ENCODE measurements at regions not wholly inside any gene's neighbourhood (a gene's known extent, or its start where the extent isn't known, plus 50 kb on each side); places are given as distances from the start of the nearest gene placed in this dataset.

DNA sequence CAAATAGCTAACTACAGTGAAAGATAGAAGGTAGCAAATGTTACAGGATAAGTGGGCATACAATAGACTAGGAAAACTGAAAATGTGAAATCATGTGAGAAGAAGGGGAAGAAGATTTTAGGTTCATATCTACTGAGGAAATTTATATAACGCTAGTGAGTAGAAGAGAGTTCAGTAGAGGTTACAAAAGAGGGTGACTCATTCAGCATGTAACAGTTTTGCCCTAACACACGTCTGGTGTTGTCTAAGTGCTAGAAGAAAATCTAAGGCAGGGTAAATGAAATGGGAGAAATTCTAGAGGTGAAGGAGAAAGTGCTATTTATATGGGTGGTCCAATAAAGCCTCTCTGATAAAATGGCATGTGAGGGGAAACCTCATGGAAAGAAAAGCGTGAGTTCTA is 731.4 kb upstream of the POT1 start:
- no peak for TF ChIP-seq OSR1 (CRISPR knock-in tag; IDR thresholded peaks at IDR 0.05)
- TF ChIP-seq, protein P1, sequence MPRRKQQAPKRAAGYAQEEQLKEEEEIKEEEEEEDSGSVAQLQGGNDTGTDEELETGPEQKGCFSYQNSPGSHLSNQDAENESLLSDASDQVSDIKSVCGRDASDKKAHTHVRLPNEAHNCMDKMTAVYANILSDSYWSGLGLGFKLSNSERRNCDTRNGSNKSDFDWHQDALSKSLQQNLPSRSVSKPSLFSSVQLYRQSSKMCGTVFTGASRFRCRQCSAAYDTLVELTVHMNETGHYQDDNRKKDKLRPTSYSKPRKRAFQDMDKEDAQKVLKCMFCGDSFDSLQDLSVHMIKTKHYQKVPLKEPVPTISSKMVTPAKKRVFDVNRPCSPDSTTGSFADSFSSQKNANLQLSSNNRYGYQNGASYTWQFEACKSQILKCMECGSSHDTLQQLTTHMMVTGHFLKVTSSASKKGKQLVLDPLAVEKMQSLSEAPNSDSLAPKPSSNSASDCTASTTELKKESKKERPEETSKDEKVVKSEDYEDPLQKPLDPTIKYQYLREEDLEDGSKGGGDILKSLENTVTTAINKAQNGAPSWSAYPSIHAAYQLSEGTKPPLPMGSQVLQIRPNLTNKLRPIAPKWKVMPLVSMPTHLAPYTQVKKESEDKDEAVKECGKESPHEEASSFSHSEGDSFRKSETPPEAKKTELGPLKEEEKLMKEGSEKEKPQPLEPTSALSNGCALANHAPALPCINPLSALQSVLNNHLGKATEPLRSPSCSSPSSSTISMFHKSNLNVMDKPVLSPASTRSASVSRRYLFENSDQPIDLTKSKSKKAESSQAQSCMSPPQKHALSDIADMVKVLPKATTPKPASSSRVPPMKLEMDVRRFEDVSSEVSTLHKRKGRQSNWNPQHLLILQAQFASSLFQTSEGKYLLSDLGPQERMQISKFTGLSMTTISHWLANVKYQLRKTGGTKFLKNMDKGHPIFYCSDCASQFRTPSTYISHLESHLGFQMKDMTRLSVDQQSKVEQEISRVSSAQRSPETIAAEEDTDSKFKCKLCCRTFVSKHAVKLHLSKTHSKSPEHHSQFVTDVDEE (CRISPR knock-in tag; IDR thresholded peaks at IDR 0.05) = no peak
- TF ChIP-seq ZFP3 (CRISPR knock-in tag; IDR thresholded peaks at IDR 0.05) = no peak
- no peak for TF ChIP-seq ZNF70 (CRISPR knock-in tag; IDR thresholded peaks at IDR 0.05)
- TF ChIP-seq, protein P2, sequence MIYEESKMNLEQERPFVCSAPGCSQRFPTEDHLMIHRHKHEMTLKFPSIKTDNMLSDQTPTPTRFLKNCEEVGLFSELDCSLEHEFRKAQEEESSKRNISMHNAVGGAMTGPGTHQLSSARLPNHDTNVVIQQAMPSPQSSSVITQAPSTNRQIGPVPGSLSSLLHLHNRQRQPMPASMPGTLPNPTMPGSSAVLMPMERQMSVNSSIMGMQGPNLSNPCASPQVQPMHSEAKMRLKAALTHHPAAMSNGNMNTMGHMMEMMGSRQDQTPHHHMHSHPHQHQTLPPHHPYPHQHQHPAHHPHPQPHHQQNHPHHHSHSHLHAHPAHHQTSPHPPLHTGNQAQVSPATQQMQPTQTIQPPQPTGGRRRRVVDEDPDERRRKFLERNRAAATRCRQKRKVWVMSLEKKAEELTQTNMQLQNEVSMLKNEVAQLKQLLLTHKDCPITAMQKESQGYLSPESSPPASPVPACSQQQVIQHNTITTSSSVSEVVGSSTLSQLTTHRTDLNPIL (CRISPR knock-in tag; IDR thresholded peaks at IDR 0.05; ENCODE audit: low read depth) = no peak
- no peak for ATAC-seq

DNA sequence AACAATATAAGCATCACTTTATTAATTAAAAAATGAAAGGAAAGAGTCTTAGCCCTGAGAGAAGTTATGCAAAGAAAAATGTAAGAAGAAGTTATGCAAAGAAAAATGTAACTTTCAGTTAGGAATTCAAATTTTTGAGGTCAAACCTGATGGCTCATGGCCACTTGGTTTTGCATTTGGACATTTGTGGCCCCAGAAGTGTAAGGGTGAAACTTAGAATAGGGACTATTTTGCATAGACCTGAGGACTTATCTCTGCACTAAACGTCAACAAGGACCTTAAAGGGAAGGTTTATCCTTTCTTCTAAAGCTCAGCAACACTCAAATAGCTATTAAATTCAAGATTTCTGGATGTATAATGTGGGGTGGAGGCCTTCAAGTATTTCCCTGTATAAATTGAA is 724.5 kb upstream of the POT1 start:
- no peak for ATAC-seq
- TF ChIP-seq, protein P3, sequence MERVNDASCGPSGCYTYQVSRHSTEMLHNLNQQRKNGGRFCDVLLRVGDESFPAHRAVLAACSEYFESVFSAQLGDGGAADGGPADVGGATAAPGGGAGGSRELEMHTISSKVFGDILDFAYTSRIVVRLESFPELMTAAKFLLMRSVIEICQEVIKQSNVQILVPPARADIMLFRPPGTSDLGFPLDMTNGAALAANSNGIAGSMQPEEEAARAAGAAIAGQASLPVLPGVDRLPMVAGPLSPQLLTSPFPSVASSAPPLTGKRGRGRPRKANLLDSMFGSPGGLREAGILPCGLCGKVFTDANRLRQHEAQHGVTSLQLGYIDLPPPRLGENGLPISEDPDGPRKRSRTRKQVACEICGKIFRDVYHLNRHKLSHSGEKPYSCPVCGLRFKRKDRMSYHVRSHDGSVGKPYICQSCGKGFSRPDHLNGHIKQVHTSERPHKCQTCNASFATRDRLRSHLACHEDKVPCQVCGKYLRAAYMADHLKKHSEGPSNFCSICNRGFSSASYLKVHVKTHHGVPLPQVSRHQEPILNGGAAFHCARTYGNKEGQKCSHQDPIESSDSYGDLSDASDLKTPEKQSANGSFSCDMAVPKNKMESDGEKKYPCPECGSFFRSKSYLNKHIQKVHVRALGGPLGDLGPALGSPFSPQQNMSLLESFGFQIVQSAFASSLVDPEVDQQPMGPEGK (CRISPR knock-in tag; IDR thresholded peaks at IDR 0.05; ENCODE audit: borderline replicate concordance) = no peak
- TF ChIP-seq ARNTL (CRISPR knock-in tag; IDR thresholded peaks at IDR 0.05; ENCODE audit: borderline replicate concordance, low read depth) = no peak

DNA sequence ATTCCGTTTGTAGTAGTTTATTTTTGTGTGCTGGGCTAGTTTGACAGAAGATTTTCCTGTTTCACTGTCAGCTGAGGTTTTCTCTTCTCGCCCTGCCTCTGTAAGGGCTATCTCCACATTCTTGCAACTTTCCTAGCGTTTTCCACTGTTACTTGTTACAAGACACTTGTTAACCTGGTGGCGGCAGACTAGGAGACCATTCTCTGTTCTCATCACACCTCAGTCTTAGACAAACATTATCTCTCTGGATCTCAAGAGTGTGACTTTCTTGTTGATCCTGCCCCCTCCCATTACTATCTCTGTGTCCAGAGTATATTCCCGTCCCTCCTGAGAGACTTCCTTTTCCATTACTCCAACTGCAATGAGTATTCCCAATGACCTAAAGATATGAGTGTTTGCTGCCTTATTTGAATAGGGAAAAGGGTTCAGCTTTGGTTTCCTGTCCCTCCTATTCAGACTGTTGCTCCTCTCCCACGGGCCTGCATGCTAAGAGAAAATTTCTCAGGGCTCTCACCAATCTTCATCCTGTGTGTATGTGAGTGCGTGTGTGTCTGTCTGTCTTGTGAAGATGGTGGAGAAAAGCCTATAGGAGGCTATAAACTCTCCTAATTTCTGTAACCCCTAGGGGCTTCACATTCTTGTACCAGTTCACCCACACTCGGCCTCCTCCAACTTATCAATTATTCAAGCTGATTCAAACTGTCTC is 722.4 kb upstream of the POT1 start:
- TF ChIP-seq OSR1 (CRISPR knock-in tag; IDR thresholded peaks at IDR 0.05) = no peak
- TF ChIP-seq ZFP3 (CRISPR knock-in tag; IDR thresholded peaks at IDR 0.05) = no peak
- no peak for TF ChIP-seq ESRRG (CRISPR knock-in tag; IDR thresholded peaks at IDR 0.05)
- TF ChIP-seq, protein P4, sequence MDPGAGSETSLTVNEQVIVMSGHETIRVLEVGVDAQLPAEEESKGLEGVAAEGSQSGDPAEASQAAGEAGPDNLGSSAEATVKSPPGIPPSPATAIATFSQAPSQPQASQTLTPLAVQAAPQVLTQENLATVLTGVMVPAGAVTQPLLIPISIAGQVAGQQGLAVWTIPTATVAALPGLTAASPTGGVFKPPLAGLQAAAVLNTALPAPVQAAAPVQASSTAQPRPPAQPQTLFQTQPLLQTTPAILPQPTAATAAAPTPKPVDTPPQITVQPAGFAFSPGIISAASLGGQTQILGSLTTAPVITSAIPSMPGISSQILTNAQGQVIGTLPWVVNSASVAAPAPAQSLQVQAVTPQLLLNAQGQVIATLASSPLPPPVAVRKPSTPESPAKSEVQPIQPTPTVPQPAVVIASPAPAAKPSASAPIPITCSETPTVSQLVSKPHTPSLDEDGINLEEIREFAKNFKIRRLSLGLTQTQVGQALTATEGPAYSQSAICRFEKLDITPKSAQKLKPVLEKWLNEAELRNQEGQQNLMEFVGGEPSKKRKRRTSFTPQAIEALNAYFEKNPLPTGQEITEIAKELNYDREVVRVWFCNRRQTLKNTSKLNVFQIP (CRISPR knock-in tag; IDR thresholded peaks at IDR 0.05; ENCODE audit: borderline replicate concordance, low read depth) = no peak
- no peak for TF ChIP-seq ZNF70 (CRISPR knock-in tag; IDR thresholded peaks at IDR 0.05)
- TF ChIP-seq, protein P3 (CRISPR knock-in tag; IDR thresholded peaks at IDR 0.05; ENCODE audit: borderline replicate concordance) = no peak
- no peak for ATAC-seq

DNA sequence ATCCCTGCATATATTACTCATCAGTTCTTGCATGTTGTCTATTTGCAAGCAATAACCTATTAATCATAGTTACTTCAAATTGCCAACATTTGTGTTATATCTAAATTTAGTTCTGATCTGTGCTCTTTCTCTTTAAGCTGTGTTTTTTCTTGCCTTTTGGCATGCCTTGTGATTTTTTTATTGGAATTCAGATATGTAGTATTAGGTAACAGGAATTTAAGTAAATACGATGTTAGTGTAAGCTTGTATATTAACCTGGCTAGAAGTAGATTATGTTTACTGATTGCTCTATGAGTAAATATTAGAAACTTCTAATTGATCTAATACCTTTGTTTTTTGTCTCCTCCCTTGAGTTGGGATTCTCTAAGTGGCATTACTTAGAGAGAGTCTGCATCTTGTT is 718.9 kb upstream of the POT1 start:
- no peak for TF ChIP-seq ZC3H10 (CRISPR knock-in tag; IDR thresholded peaks at IDR 0.05)
- TF ChIP-seq OSR1 (CRISPR knock-in tag; IDR thresholded peaks at IDR 0.05) = no peak
- no peak for TF ChIP-seq ZFP3 (CRISPR knock-in tag; IDR thresholded peaks at IDR 0.05)
- TF ChIP-seq BACH2 (CRISPR knock-in tag; IDR thresholded peaks at IDR 0.05; ENCODE audit: borderline replicate concordance) = no peak
- TF ChIP-seq, protein P1 (CRISPR knock-in tag; IDR thresholded peaks at IDR 0.05) = no peak
- TF ChIP-seq CSDC2 (CRISPR knock-in tag; IDR thresholded peaks at IDR 0.05) = no peak
- TF ChIP-seq PPARA (CRISPR knock-in tag; IDR thresholded peaks at IDR 0.05; ENCODE audit: borderline replicate concordance) = no peak
- no peak for TF ChIP-seq RARB (CRISPR knock-in tag; IDR thresholded peaks at IDR 0.05)
- no peak for TF ChIP-seq ISL1 (CRISPR knock-in tag; IDR thresholded peaks at IDR 0.05)
- TF ChIP-seq GLIS3 (CRISPR knock-in tag; IDR thresholded peaks at IDR 0.05) = no peak
- TF ChIP-seq, protein P4 (CRISPR knock-in tag; IDR thresholded peaks at IDR 0.05; ENCODE audit: borderline replicate concordance, low read depth) = no peak
- TF ChIP-seq, protein P2 (CRISPR knock-in tag; IDR thresholded peaks at IDR 0.05; ENCODE audit: low read depth) = no peak
- TF ChIP-seq ARNTL (CRISPR knock-in tag; IDR thresholded peaks at IDR 0.05; ENCODE audit: borderline replicate concordance, low read depth) = no peak
- no peak for TF ChIP-seq ZNF70 (CRISPR knock-in tag; IDR thresholded peaks at IDR 0.05)
- no peak for ATAC-seq
